Duodenal mucosa (tissue), 2 donors: ENCODE measurements at regions not wholly inside any gene's neighbourhood (a gene's known extent, or its start where the extent isn't known, plus 50 kb on each side); places are given as distances from the start of the nearest gene placed in this dataset.

ENCODE experiments used
- H3K27ac ChIP-seq: one replicate; pipeline ENCODE4 v1.7.0; 2013; ENCODE audit warnings: low read depth, low read length
- H3K27me3 ChIP-seq, 2 donors: one replicate each; pipeline ENCODE4 v1.7.0; 2013; ENCODE audit warnings: low read length in 2 of 2, control low read depth in 1 of 2; ENCODE audit not compliant: insufficient read depth in 2 of 2, control insufficient read depth in 1 of 2
- H3K36me3 ChIP-seq, 2 donors: one replicate each; pipeline ENCODE4 v1.7.0; 2013; ENCODE audit warnings: low read length in 2 of 2, control low read depth in 1 of 2; ENCODE audit not compliant: insufficient read depth in 2 of 2, control insufficient read depth in 1 of 2
- H3K4me1 ChIP-seq, 2 donors: one replicate each; pipeline ENCODE4 v1.7.0; 2013; ENCODE audit warnings: low read length in 2 of 2, control low read depth in 1 of 2; ENCODE audit not compliant: insufficient read depth in 2 of 2, control insufficient read depth in 1 of 2
- H3K4me3 ChIP-seq, 2 donors: one replicate each; pipeline ENCODE4 v1.7.0; 2013; ENCODE audit warnings: low read length in 2 of 2, low read depth in 1 of 2
- H3K9ac ChIP-seq, 2 donors: one replicate each; pipeline ENCODE4 v1.7.0; 2013; ENCODE audit warnings: low read length in 2 of 2, low read depth in 1 of 2
- H3K9me3 ChIP-seq, 2 donors: one replicate each; pipeline ENCODE4 v1.7.0; 2013; ENCODE audit warnings: low read length in 2 of 2, control low read depth in 1 of 2; ENCODE audit not compliant: control insufficient read depth in 1 of 2

DNA sequence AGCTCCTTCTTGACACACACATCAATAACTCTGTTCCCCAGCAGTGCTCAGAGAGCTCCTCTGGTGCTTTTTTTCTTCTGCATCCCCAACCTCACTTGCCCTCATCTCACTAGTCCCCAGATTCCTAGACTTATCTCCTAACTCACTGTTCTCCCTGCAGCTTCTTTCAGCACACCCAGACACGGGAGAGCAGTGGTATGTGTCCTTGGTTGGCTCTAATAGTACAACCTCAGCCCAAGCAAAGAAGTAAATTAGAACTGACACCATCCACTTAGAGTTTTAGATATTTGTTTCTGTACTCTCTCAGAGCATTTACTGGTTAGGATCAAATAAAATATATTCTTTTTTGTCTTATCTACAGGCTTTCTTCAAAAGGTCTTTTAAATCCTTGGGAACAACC, 201.4 kb upstream of the SNX7 start:
- H3K36me3 ChIP-seq = no peaks in the 10 kb centered on the region
- H3K4me1 ChIP-seq = peaks cover 0 to 22% of the 10 kb centered on the region in 2 donors
- H3K4me3 ChIP-seq = no peak overlapping the region
- H3K27ac ChIP-seq = no peak overlapping the region
- H3K9ac ChIP-seq = no peak overlapping the region
- no peaks in the 10 kb centered on the region for H3K9me3 ChIP-seq
- no peaks in the 10 kb centered on the region for H3K27me3 ChIP-seq

- Histone ChIP-seq H3K36me3 (no peaks in the 10 kb centered on the region), H3K9me3 (no peaks in the 10 kb centered on the region), H3K9ac (no peak overlapping the region), H3K4me1 (peaks cover 0 to 22% of the 10 kb centered on the region in 2 donors), H3K27ac (no peak overlapping the region), H3K27me3 (no peaks in the 10 kb centered on the region), H3K4me3 (no peak overlapping the region)
These were observed 202.0 kb upstream of the SNX7 start for GRCh38 chr1:98459486-98459870.

GRCh38 chr1:98458511-98459485, 202.7 kb upstream of the SNX7 start:
- no peak overlapping the region for H3K27ac ChIP-seq
- no peaks in the 10 kb centered on the region for H3K36me3 ChIP-seq
- H3K4me3 ChIP-seq = peak overlapping the region in 1 of 2 donors; percentile 40
- no peaks in the 10 kb centered on the region for H3K9me3 ChIP-seq
- H3K4me1 ChIP-seq = peaks cover 0 to 22% of the 10 kb centered on the region in 2 donors
- no peaks in the 10 kb centered on the region for H3K27me3 ChIP-seq
- no peak overlapping the region for H3K9ac ChIP-seq

GRCh38 chr1:98457248-98457647, 204.3 kb upstream of the SNX7 start:
- peaks cover 0 to 24% of the 10 kb centered on the region in 2 donors for H3K4me1 ChIP-seq
- H3K9ac ChIP-seq = no peak overlapping the region
- no peak overlapping the region for H3K27ac ChIP-seq
- no peak overlapping the region for H3K4me3 ChIP-seq
- no peaks in the 10 kb centered on the region for H3K9me3 ChIP-seq
- no peaks in the 10 kb centered on the region for H3K36me3 ChIP-seq
- no peaks in the 10 kb centered on the region for H3K27me3 ChIP-seq

DNA sequence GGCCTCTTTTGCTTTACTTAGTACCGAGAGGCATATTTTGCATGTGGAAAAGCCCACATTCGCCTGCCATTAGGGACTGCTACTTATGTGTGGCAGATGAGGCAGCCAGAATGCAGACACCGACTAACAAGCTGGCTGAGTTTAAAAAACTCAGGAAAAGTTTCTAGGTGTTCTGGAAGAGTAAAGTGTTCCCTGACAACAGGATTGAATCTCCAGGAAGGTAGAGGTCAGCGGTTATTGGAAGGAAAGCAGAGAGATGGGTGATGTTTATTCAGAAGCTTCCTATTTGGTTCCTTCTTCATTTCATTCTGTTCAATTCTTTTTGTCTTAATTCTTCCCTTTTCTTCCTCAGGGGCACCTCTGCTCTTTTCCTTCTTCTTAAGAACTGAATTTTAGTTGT, 206.9 kb upstream of the SNX7 start:
- Histone ChIP-seq H3K9me3 (no peaks in the 10 kb centered on the region), H3K36me3 (no peaks in the 10 kb centered on the region), H3K27ac (no peak overlapping the region), H3K4me3 (no peak overlapping the region), H3K4me1 (peaks cover 0 to 26% of the 10 kb centered on the region in 2 donors), H3K9ac (no peak overlapping the region), H3K27me3 (no peaks in the 10 kb centered on the region)

DNA sequence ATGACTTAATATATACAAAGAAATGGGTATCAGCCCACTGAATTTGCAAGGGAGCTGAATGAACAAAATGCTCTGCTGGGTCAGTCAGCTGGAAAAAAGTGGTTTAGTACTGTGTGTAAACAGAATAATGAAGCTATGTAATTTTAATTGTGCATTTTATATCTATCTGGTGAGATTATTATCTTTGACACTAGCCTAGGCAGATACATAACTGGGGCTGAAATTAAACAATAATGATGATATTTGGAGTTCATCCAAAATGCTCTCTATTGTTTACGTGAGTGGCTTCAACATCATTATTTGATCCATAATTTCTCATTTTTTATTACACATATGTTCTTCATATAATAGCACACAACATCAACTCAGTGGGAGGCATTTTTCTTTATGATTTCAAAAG, 208.5 kb upstream of the SNX7 start:
- Histone ChIP-seq H3K4me1 (peaks cover 0 to 11% of the 10 kb centered on the region in 2 donors), H3K36me3 (no peaks in the 10 kb centered on the region), H3K4me3 (no peak overlapping the region), H3K27ac (no peak overlapping the region), H3K9ac (no peak overlapping the region), H3K27me3 (no peaks in the 10 kb centered on the region), H3K9me3 (no peaks in the 10 kb centered on the region)

GRCh38 chr1:98452162-98452561, 209.4 kb upstream of the SNX7 start:
- Histone ChIP-seq H3K4me3 (no peak overlapping the region), H3K27ac (no peak overlapping the region), H3K9ac (no peak overlapping the region), H3K9me3 (no peaks in the 10 kb centered on the region), H3K4me1 (peaks cover 0 to 4% of the 10 kb centered on the region in 2 donors), H3K27me3 (no peaks in the 10 kb centered on the region), H3K36me3 (no peaks in the 10 kb centered on the region)

DNA sequence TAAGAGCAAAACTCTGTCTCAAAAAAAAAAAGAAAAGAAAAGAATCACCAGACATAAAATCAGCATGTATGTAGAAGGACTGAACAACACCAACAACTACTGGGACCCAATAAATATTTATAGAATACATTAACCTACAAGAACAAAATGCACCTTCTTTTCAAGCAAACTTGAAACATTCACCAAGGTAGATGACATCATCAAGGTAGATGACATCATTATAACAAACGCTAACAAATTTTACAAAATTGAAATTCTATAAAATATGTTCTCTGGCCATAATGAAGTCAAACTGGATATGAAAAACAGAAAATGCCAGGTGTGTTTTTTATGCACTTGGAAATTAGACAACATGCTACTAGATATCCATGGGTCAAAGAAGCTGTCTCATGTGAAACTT, 220.2 kb upstream of the SNX7 start:
- H3K36me3 ChIP-seq = no peaks in the 10 kb centered on the region
- H3K9ac ChIP-seq = no peak overlapping the region
- H3K4me3 ChIP-seq = no peak overlapping the region
- no peak overlapping the region for H3K27ac ChIP-seq
- no peaks in the 10 kb centered on the region for H3K27me3 ChIP-seq
- no peaks in the 10 kb centered on the region for H3K4me1 ChIP-seq
- H3K9me3 ChIP-seq = no peaks in the 10 kb centered on the region

DNA sequence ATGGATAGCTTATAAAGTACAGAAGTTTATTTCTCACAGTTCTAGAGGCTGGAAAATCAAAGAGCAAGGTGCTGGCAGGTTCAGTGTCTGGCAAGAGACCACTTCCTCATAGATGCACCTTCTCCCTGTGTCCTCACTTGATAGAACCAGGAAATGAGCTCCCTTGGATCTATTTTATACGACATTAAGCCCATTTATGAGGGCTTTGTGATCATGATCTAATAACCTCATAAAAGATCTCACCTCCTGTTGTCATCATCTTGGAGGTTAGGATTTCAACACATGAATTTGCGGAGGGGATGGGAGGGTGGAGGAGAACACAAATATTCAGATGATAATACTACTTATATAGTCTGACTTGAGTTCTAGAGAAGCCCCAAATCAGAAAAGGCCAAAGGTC, 222.1 kb upstream of the SNX7 start:
- Histone ChIP-seq H3K27me3 (no peaks in the 10 kb centered on the region), H3K27ac (no peak overlapping the region), H3K9me3 (no peaks in the 10 kb centered on the region), H3K36me3 (no peaks in the 10 kb centered on the region), H3K4me3 (no peak overlapping the region), H3K9ac (no peak overlapping the region), H3K4me1 (no peaks in the 10 kb centered on the region)

DNA sequence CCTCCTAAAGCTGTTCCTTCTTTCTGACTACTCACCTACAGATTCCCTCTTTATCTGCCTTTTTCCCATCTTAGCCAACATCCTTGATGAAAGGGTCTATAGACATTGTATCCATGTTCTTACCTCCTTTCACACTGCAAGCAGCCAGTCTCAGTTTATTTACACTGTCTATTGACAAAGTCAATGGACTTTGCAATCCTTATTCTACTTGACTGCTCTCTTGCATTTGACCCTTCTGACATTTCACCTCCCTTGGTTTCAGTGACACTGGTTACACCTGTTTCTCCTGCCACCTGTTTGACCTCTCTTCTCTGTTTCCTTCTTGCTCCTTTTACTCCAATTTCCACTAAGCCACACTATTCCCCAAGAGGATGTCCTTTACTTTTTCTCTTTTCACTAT, 224.0 kb upstream of the SNX7 start:
- Histone ChIP-seq H3K9me3 (no peaks in the 10 kb centered on the region), H3K27ac (no peak overlapping the region), H3K36me3 (no peaks in the 10 kb centered on the region), H3K4me1 (no peaks in the 10 kb centered on the region), H3K27me3 (no peaks in the 10 kb centered on the region), H3K9ac (no peak overlapping the region), H3K4me3 (no peak overlapping the region)
